ENCODE measurements at regions not wholly inside any gene's neighbourhood (a gene's known extent, or its start where the extent isn't known, plus 50 kb on each side); places are given as distances from the start of the nearest gene placed in this dataset.

DNA sequence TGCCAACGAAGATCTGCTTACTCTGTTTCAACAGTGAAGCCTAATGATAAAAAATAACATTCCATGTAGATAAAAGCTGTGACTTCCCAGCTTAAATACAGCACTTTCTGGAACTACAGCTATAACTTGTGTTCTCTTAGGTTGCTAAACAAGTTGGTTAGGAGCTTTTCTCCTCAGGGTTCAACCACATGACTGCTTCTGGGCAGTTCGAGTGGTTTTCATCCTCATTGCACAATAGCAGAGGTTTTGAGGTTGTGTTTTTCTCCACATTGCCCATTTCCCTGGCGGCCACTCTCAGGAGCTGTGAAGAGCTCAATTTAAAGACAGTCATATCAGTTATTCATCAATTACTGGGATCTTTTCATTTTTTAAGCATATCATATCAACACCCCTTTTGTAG, 102.2 kb upstream of the CYP1B1 start:
- no peak for TF ChIP-seq POLR2A (IDR thresholded peaks at IDR 0.05; ENCODE audit: low read length)
- TF ChIP-seq GATA1 (IDR thresholded peaks at IDR 0.05; ENCODE audit: low read depth, low read length), result no peak

All from erythroblast (primary cell).